ENCODE measurements at regions not wholly inside any gene's neighbourhood (a gene's known extent, or its start where the extent isn't known, plus 50 kb on each side); places are given as distances from the start of the nearest gene placed in this dataset.

DNA sequence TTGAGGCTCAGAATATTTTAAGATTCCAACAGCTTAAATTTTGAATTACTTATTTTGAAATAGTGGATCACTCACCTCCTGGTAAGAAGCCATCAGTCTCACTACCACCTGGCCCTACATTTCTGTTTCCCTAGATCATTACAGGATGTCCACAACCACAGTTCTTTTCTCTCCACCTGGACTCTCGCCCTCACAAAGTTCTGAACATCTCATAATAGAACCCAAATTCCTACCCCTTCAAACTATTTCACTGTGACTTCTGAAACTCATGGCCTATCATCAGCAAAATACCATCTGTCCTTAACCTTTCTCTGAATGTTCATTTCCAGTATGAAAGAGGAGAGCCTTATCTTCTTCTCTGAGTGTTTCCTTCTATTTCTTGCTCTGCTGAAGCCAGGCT is 299.2 kb upstream of the MGAT5 start:
- no peaks in the 10 kb centered on the region for H4K20me1 ChIP-seq (ENCODE audit: insufficient read depth)
- H3K9me3 ChIP-seq (ENCODE audit: control insufficient read depth in 1 of 2, insufficient read depth in 1 of 2, low read depth in 1 of 2, low read length in 2 of 2) = no peaks in the 10 kb centered on the region
- no peak overlapping the region for H3K9ac ChIP-seq (ENCODE audit: low read length)
- ChIA-PET CTCF (no interaction called here), POLR2A (no interaction called here), RAD21 (ENCODE audit: low non-redundant PET in 1 of 2, low total read pairs in 2 of 2, uncharacterized antibody in 2 of 2, unreplicated experiment in 2 of 2) (no interaction called here)
- H3K4me1 ChIP-seq (ENCODE audit: control insufficient read depth in 1 of 2, insufficient read depth in 2 of 2, low read length in 2 of 2) = no peaks in the 10 kb centered on the region
- BruUV-seq (replicated peaks) = no TSS peak
- no peaks in the 10 kb centered on the region for H3K36me3 ChIP-seq (ENCODE audit: control insufficient read depth in 1 of 2, insufficient read depth in 2 of 2, low read length in 2 of 2)
- no peak overlapping the region for H3K4me2 ChIP-seq (ENCODE audit: low read length)
- H3K79me2 ChIP-seq (ENCODE audit: insufficient read depth, low read length) = no peaks in the 10 kb centered on the region
- no peak overlapping the region for H3K4me3 ChIP-seq (replicated peaks in 1 of 2; ENCODE audit: low read depth in 1 of 2, low read length in 2 of 2)
- ATAC-seq (no peak), DNase-seq (ENCODE audit: low read depth, low spot score) (no peak)
- H3K27me3 ChIP-seq (ENCODE audit: insufficient read depth, low read length) = peaks cover 3% of the 10 kb centered on the region
- TF ChIP-seq SP1 (IDR thresholded peaks at IDR 0.05; ENCODE audit: low read depth) (no peak), JUND (IDR thresholded peaks at IDR 0.05) (no peak), TCF7L2 (IDR thresholded peaks at IDR 0.05; ENCODE audit: borderline replicate concordance, extremely low read depth, insufficient read depth, insufficient read length) (no peak), EZH2phosphoT487 (IDR thresholded peaks at IDR 0.05; ENCODE audit: borderline replicate concordance) (no peak), SRF (IDR thresholded peaks at IDR 0.05; ENCODE audit: low read depth) (no peak), FOSL1 (IDR thresholded peaks at IDR 0.05; ENCODE audit: low read depth) (no peak), POLR2A (IDR thresholded peaks at IDR 0.05; ENCODE audit: borderline replicate concordance, extremely low read depth, insufficient read depth, insufficient read length) (no peak), ZFX (IDR thresholded peaks at IDR 0.05) (no peak), SIN3A (IDR thresholded peaks at IDR 0.05; ENCODE audit: low read depth) (no peak), ZNF274 (IDR thresholded peaks at IDR 0.05; ENCODE audit: low read depth, low read length) (no peak), EGR1 (IDR thresholded peaks at IDR 0.05; ENCODE audit: low read depth) (no peak), MAX (IDR thresholded peaks at IDR 0.05) (no peak), CEBPB (IDR thresholded peaks at IDR 0.05; ENCODE audit: low read depth) (no peak), ELF1 (IDR thresholded peaks at IDR 0.05; ENCODE audit: borderline replicate concordance, low read depth) (no peak), RAD21 (IDR thresholded peaks at IDR 0.05; ENCODE audit: low read depth) (no peak)
- TF ChIP-seq, protein P1, sequence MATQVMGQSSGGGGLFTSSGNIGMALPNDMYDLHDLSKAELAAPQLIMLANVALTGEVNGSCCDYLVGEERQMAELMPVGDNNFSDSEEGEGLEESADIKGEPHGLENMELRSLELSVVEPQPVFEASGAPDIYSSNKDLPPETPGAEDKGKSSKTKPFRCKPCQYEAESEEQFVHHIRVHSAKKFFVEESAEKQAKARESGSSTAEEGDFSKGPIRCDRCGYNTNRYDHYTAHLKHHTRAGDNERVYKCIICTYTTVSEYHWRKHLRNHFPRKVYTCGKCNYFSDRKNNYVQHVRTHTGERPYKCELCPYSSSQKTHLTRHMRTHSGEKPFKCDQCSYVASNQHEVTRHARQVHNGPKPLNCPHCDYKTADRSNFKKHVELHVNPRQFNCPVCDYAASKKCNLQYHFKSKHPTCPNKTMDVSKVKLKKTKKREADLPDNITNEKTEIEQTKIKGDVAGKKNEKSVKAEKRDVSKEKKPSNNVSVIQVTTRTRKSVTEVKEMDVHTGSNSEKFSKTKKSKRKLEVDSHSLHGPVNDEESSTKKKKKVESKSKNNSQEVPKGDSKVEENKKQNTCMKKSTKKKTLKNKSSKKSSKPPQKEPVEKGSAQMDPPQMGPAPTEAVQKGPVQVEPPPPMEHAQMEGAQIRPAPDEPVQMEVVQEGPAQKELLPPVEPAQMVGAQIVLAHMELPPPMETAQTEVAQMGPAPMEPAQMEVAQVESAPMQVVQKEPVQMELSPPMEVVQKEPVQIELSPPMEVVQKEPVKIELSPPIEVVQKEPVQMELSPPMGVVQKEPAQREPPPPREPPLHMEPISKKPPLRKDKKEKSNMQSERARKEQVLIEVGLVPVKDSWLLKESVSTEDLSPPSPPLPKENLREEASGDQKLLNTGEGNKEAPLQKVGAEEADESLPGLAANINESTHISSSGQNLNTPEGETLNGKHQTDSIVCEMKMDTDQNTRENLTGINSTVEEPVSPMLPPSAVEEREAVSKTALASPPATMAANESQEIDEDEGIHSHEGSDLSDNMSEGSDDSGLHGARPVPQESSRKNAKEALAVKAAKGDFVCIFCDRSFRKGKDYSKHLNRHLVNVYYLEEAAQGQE (IDR thresholded peaks at IDR 0.05; ENCODE audit: low read depth) = no peak
- TF ChIP-seq, protein P2, sequence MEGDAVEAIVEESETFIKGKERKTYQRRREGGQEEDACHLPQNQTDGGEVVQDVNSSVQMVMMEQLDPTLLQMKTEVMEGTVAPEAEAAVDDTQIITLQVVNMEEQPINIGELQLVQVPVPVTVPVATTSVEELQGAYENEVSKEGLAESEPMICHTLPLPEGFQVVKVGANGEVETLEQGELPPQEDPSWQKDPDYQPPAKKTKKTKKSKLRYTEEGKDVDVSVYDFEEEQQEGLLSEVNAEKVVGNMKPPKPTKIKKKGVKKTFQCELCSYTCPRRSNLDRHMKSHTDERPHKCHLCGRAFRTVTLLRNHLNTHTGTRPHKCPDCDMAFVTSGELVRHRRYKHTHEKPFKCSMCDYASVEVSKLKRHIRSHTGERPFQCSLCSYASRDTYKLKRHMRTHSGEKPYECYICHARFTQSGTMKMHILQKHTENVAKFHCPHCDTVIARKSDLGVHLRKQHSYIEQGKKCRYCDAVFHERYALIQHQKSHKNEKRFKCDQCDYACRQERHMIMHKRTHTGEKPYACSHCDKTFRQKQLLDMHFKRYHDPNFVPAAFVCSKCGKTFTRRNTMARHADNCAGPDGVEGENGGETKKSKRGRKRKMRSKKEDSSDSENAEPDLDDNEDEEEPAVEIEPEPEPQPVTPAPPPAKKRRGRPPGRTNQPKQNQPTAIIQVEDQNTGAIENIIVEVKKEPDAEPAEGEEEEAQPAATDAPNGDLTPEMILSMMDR (IDR thresholded peaks at IDR 0.05 in 2 of 3, conservative IDR thresholded peaks at IDR 0.05 in 1 of 3; ENCODE audit: borderline replicate concordance in 1 of 3, insufficient read depth in 1 of 3, low read depth in 2 of 3, low read length in 2 of 3) = no peak
- TF ChIP-seq, protein P3, sequence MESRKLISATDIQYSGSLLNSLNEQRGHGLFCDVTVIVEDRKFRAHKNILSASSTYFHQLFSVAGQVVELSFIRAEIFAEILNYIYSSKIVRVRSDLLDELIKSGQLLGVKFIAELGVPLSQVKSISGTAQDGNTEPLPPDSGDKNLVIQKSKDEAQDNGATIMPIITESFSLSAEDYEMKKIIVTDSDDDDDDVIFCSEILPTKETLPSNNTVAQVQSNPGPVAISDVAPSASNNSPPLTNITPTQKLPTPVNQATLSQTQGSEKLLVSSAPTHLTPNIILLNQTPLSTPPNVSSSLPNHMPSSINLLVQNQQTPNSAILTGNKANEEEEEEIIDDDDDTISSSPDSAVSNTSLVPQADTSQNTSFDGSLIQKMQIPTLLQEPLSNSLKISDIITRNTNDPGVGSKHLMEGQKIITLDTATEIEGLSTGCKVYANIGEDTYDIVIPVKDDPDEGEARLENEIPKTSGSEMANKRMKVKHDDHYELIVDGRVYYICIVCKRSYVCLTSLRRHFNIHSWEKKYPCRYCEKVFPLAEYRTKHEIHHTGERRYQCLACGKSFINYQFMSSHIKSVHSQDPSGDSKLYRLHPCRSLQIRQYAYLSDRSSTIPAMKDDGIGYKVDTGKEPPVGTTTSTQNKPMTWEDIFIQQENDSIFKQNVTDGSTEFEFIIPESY (IDR thresholded peaks at IDR 0.05; ENCODE audit: extremely low read depth, insufficient replicate concordance, low read length) = no peak
- no peak overlapping the region for H3K27ac ChIP-seq (ENCODE audit: low read depth, low read length)
- no peak overlapping the region for H2AFZ ChIP-seq (ENCODE audit: low read depth, low read length, poor library complexity, severe bottlenecking)
- intact Hi-C loops (cut with micrococcal nuclease) = no loop called here
- no peaks in the 10 kb centered on the region for H3K9me2 ChIP-seq (ENCODE audit: insufficient read depth)
